ENCODE measurements at regions not wholly inside any gene's neighbourhood (a gene's known extent, or its start where the extent isn't known, plus 50 kb on each side); places are given as distances from the start of the nearest gene placed in this dataset.

GRCh38 chr7:82521906-82522445, 78.4 kb upstream of the CACNA2D1 start:
- H3K9ac ChIP-seq (ENCODE audit: low read depth in 1 of 2, low read length in 2 of 2) = no peak overlapping the region
- H3K36me3 ChIP-seq (ENCODE audit: control insufficient read depth in 4 of 4, insufficient read depth in 3 of 4, low read depth in 1 of 4, low read length in 3 of 4) = no peaks in the 10 kb centered on the region
- no peak overlapping the region for H3K4me3 ChIP-seq (ENCODE audit: low read depth in 1 of 3, low read length in 3 of 3)
- H3K4me1 ChIP-seq (ENCODE audit: control insufficient read depth in 4 of 4, insufficient read depth in 4 of 4, low read length in 3 of 4) = no peaks in the 10 kb centered on the region
- no peaks in the 10 kb centered on the region for H3K27me3 ChIP-seq (ENCODE audit: control insufficient read depth in 4 of 4, insufficient read depth in 4 of 4, low read length in 3 of 4)
- 71% methylated on average over 2 of the region's 2 CpGs for WGBS
- no peak for DNase-seq (ENCODE audit: low spot score)
- TF ChIP-seq RAD21 (IDR thresholded peaks at IDR 0.05) (no peak), SP1 (IDR thresholded peaks at IDR 0.05) (no peak), HNF4A (conservative IDR thresholded peaks at IDR 0.05) (no peak), REST (IDR thresholded peaks at IDR 0.05) (no peak), CTCF (IDR thresholded peaks at IDR 0.05; ENCODE audit: low read depth, low read length, missing input control) (no peak), HNF4G (IDR thresholded peaks at IDR 0.05) (no peak), FOXA1 (IDR thresholded peaks at IDR 0.05) (no peak), NR2F2 (IDR thresholded peaks at IDR 0.05) (no peak), YY1 (IDR thresholded peaks at IDR 0.05) (no peak), GABPA (IDR thresholded peaks at IDR 0.05 in 1 of 2, conservative IDR thresholded peaks at IDR 0.05 in 1 of 2) (no peak), JUND (IDR thresholded peaks at IDR 0.05) (no peak), RXRA (IDR thresholded peaks at IDR 0.05) (no peak), ATF3 (IDR thresholded peaks at IDR 0.05) (no peak), ZBTB33 (IDR thresholded peaks at IDR 0.05) (no peak)
- H3K9me3 ChIP-seq (ENCODE audit: control insufficient read depth in 4 of 4, low read length in 3 of 4) = no peaks in the 10 kb centered on the region
- no peak overlapping the region for H3K27ac ChIP-seq (ENCODE audit: low read depth in 1 of 2, low read length in 2 of 2)

- H3K4me1 ChIP-seq (ENCODE audit: control insufficient read depth in 4 of 4, insufficient read depth in 4 of 4, low read length in 3 of 4) = no peaks in the 10 kb centered on the region
- TF ChIP-seq NR2F2 (IDR thresholded peaks at IDR 0.05) = no peak
- TF ChIP-seq FOXA1 (IDR thresholded peaks at IDR 0.05) = no peak
- no peak overlapping the region for H3K9ac ChIP-seq (ENCODE audit: low read depth in 1 of 2, low read length in 2 of 2)
- H3K27ac ChIP-seq (ENCODE audit: low read depth in 1 of 2, low read length in 2 of 2) = no peak overlapping the region
- no peak for DNase-seq (ENCODE audit: low spot score)
- H3K27me3 ChIP-seq (ENCODE audit: control insufficient read depth in 4 of 4, insufficient read depth in 4 of 4, low read length in 3 of 4) = peaks cover 0 to 2% (median 0%) of the 10 kb centered on the region in 4 donors
- H3K9me3 ChIP-seq (ENCODE audit: control insufficient read depth in 4 of 4, low read length in 3 of 4) = no peaks in the 10 kb centered on the region
- WGBS = 84% methylated on average over 2 of the region's 2 CpGs
- no peaks in the 10 kb centered on the region for H3K36me3 ChIP-seq (ENCODE audit: control insufficient read depth in 4 of 4, insufficient read depth in 3 of 4, low read depth in 1 of 4, low read length in 3 of 4)
- no peak overlapping the region for H3K4me3 ChIP-seq (ENCODE audit: low read depth in 1 of 3, low read length in 3 of 3)
Measured at GRCh38 chr7:82517050-82517449, 73.5 kb upstream of the CACNA2D1 start.
